Astrocyte (in vitro differentiated cells and primary cell): ENCODE measurements at regions not wholly inside any gene's neighbourhood (a gene's known extent, or its start where the extent isn't known, plus 50 kb on each side); places are given as distances from the start of the nearest gene placed in this dataset.

Experiments used
- DNase-seq: peaks from one replicate; pipeline ENCODE4 v3.0.0-alpha.2; 2010; ENCODE audit warnings: low read depth
- FAIRE-seq: peaks from 2 replicates; lab custom pipeline; 2011; peaks lifted over from hg19 to GRCh38; lab: Jason Lieb, UNC
- H2AFZ ChIP-seq: 2 replicates; pipeline ENCODE4 v1.6.0; 2012; ENCODE audit warnings: low read depth, low read length, inconsistent platforms
- H3K27ac ChIP-seq: 2 replicates; pipeline ENCODE4 v1.5.1; 2011; ENCODE audit warnings: low read depth, low read length, inconsistent platforms
- H3K27me3 ChIP-seq: 2 replicates; pipeline ENCODE4 v1.6.0; 2011; ENCODE audit warnings: low read length, inconsistent platforms; ENCODE audit not compliant: insufficient read depth
- H3K36me3 ChIP-seq: 2 replicates; pipeline ENCODE4 v1.5.1; 2011; ENCODE audit warnings: low read length, inconsistent platforms; ENCODE audit not compliant: insufficient read depth
- H3K4me1 ChIP-seq: 2 replicates; pipeline ENCODE4 v1.5.1; 2011; ENCODE audit warnings: low read length, inconsistent platforms; ENCODE audit not compliant: insufficient read depth
- H3K4me2 ChIP-seq: 2 replicates; pipeline ENCODE4 v1.6.0; 2012; ENCODE audit warnings: low read length, inconsistent platforms
- H3K4me3 ChIP-seq: 2 replicates; pipeline ENCODE4 v1.5.1; 2011; ENCODE audit warnings: low read depth, mild to moderate bottlenecking, low read length, inconsistent platforms; ENCODE audit not compliant: insufficient read depth
- H3K79me2 ChIP-seq: 2 replicates; pipeline ENCODE4 v1.6.0; 2012; ENCODE audit warnings: mild to moderate bottlenecking, low read length, inconsistent platforms; ENCODE audit not compliant: insufficient read depth
- H3K9ac ChIP-seq: 2 replicates; pipeline ENCODE4 v1.6.0; 2012; ENCODE audit warnings: mild to moderate bottlenecking, low read length, inconsistent platforms
- H3K9me3 ChIP-seq: 2 replicates; pipeline ENCODE4 v1.5.1; 2012; ENCODE audit warnings: low read depth, mild to moderate bottlenecking, low read length, inconsistent platforms; ENCODE audit not compliant: insufficient read depth
- H4K20me1 ChIP-seq: 2 replicates; pipeline ENCODE4 v1.6.0; 2012; ENCODE audit warnings: low read length, inconsistent platforms; ENCODE audit not compliant: insufficient read depth
- H3K27ac Mint-ChIP-seq: one replicate; pipeline ENCODE4 v1.8.0; 2021; ENCODE audit warnings: mild to moderate bottlenecking, mixed read lengths; ENCODE audit not compliant: unreplicated experiment
- H3K27me3 Mint-ChIP-seq: one replicate; pipeline ENCODE4 v1.8.0; 2021; ENCODE audit warnings: low read depth, mixed read lengths; ENCODE audit not compliant: unreplicated experiment
- H3K36me3 Mint-ChIP-seq: one replicate; pipeline ENCODE4 v1.8.0; 2021; ENCODE audit warnings: low read depth, mixed read lengths; ENCODE audit not compliant: unreplicated experiment
- H3K4me1 Mint-ChIP-seq: one replicate; pipeline ENCODE4 v1.8.0; 2021; ENCODE audit warnings: low read depth, mixed read lengths; ENCODE audit not compliant: unreplicated experiment
- H3K4me3 Mint-ChIP-seq: one replicate; pipeline ENCODE4 v1.8.0; 2021; ENCODE audit warnings: mild to moderate bottlenecking, moderate library complexity, mixed read lengths; ENCODE audit not compliant: unreplicated experiment
- H3K9me3 Mint-ChIP-seq: one replicate; pipeline ENCODE4 v1.8.0; 2021; ENCODE audit warnings: mild to moderate bottlenecking, mixed read lengths; ENCODE audit not compliant: unreplicated experiment
- EZH2 ChIP-seq: IDR thresholded peaks from 2 replicates; pipeline ENCODE4 v1.6.1; 2012; ENCODE audit warnings: mild to moderate bottlenecking, low read length, inconsistent platforms; ENCODE audit not compliant: insufficient read depth
- TF ChIP-seq, protein P1 (sequence below): IDR thresholded peaks from 2 replicates; pipeline ENCODE4 v1.5.1; 2011; ENCODE audit warnings: low read depth, mild to moderate bottlenecking, inconsistent platforms, low read length, moderate library complexity; ENCODE audit not compliant: insufficient read depth

DNA sequence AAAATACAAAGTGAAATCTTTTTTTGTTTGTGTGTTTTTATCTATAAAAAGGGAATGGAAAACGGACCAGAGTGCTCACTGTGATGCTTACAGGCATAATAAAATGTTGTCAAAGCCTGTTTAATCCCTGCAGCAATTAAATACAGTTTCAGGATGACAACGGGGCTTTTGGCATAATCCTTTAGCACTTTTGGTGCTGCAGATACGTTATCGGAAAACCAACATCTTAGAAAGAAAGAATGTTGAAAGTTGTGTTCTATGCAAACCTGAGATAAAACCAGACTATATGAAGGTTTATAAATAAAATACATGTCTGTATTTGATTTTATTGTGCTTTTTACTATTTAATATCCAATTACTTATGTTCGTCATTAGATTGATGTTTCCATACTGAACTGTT is 307.4 kb upstream of the DAB2 start:
- Histone ChIP-seq H3K4me3 (no peak overlapping the region), H3K9ac (no peak overlapping the region), H3K27ac (no peak overlapping the region), H3K4me1 (no peaks in the 10 kb centered on the region), H3K36me3 (no peaks in the 10 kb centered on the region), H4K20me1 (no peaks in the 10 kb centered on the region), H3K4me2 (no peak overlapping the region), H3K9me3 (no peaks in the 10 kb centered on the region), H3K79me2 (no peaks in the 10 kb centered on the region), H2AFZ (no peak overlapping the region), H3K27me3 (no peaks in the 10 kb centered on the region)
- Mint-ChIP-seq H3K4me1 (no peaks in the 10 kb centered on the region), H3K36me3 (no peaks in the 10 kb centered on the region), H3K27me3 (no peaks in the 10 kb centered on the region), H3K9me3 (no peaks in the 10 kb centered on the region), H3K4me3 (no peak overlapping the region), H3K27ac (no peak overlapping the region)
- no peak for TF ChIP-seq EZH2
- TF ChIP-seq, protein P1, sequence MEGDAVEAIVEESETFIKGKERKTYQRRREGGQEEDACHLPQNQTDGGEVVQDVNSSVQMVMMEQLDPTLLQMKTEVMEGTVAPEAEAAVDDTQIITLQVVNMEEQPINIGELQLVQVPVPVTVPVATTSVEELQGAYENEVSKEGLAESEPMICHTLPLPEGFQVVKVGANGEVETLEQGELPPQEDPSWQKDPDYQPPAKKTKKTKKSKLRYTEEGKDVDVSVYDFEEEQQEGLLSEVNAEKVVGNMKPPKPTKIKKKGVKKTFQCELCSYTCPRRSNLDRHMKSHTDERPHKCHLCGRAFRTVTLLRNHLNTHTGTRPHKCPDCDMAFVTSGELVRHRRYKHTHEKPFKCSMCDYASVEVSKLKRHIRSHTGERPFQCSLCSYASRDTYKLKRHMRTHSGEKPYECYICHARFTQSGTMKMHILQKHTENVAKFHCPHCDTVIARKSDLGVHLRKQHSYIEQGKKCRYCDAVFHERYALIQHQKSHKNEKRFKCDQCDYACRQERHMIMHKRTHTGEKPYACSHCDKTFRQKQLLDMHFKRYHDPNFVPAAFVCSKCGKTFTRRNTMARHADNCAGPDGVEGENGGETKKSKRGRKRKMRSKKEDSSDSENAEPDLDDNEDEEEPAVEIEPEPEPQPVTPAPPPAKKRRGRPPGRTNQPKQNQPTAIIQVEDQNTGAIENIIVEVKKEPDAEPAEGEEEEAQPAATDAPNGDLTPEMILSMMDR, result no peak
- FAIRE-seq (peak; percentile 65), DNase-seq (no peak)

DNA sequence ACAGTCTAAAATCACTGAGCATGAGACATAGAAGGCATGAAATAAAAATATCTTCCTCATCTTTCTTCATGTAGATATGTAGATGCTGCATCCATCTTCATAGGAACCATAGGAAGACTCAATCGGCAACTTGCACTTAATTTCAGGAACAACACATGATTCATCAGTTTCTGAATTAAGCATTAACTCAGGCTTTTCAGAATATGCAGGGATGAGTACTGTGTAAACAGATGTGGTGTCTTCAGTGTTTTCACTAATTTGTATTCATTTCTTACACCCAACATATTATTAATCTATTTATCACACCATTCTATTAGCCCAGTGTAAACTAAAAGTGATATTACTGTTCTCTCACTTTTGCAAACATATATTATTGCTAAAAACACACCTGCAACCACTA is 305.9 kb upstream of the DAB2 start:
- no peak overlapping the region for H3K9ac ChIP-seq
- no peaks in the 10 kb centered on the region for H3K9me3 ChIP-seq
- H3K27me3 ChIP-seq, result no peaks in the 10 kb centered on the region
- Mint-ChIP-seq H3K27ac (no peak overlapping the region), H3K27me3 (no peaks in the 10 kb centered on the region), H3K4me1 (no peaks in the 10 kb centered on the region), H3K36me3 (no peaks in the 10 kb centered on the region), H3K4me3 (no peak overlapping the region), H3K9me3 (no peaks in the 10 kb centered on the region)
- H3K27ac ChIP-seq, result no peak overlapping the region
- H3K4me1 ChIP-seq, result no peaks in the 10 kb centered on the region
- no peak overlapping the region for H3K4me3 ChIP-seq
- DNase-seq, result no peak
- H3K36me3 ChIP-seq, result no peaks in the 10 kb centered on the region
- H3K4me2 ChIP-seq, result no peak overlapping the region
- FAIRE-seq, result no peak
- H3K79me2 ChIP-seq, result no peaks in the 10 kb centered on the region
- no peaks in the 10 kb centered on the region for H4K20me1 ChIP-seq
- H2AFZ ChIP-seq, result no peak overlapping the region
- no peak for TF ChIP-seq EZH2
- TF ChIP-seq, protein P1, result no peak

DNA sequence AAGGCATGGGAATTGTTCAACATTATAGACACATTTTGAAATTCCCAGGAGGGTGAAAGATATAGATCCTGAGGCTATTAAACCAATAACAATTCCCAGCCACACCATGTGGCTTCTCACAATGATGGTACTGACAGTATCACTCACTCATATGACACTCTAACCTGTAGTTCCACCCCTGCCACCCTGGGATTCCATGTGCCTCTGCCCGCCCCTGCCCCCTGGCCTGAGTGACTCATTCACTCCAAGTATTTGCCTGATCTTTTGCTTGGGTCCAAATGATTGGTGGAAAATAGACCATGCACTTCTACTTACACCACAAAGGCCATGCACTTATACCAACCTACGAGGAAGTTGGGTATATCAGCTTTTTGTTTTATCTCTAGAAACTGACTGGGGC is 305.2 kb upstream of the DAB2 start:
- H3K36me3 Mint-ChIP-seq, result no peaks in the 10 kb centered on the region
- H3K9me3 Mint-ChIP-seq, result no peaks in the 10 kb centered on the region

More for the DNA sequence above, 305.2 kb upstream of the DAB2 start:
- no peak overlapping the region for H3K27ac Mint-ChIP-seq
- Histone ChIP-seq H3K27me3 (no peaks in the 10 kb centered on the region), H3K36me3 (no peaks in the 10 kb centered on the region), H3K9ac (no peak overlapping the region), H3K9me3 (no peaks in the 10 kb centered on the region), H4K20me1 (no peaks in the 10 kb centered on the region), H2AFZ (no peak overlapping the region), H3K4me2 (no peak overlapping the region), H3K4me3 (no peak overlapping the region), H3K79me2 (no peaks in the 10 kb centered on the region), H3K4me1 (no peaks in the 10 kb centered on the region), H3K27ac (no peak overlapping the region)
- DNase-seq (no peak), FAIRE-seq (no peak)
- no peaks in the 10 kb centered on the region for H3K27me3 Mint-ChIP-seq
- no peak overlapping the region for H3K4me3 Mint-ChIP-seq
- no peaks in the 10 kb centered on the region for H3K4me1 Mint-ChIP-seq
- TF ChIP-seq, protein P1, result no peak
- TF ChIP-seq EZH2, result no peak
